IPS-11a (cell line): ENCODE measurements at regions not wholly inside any gene's neighbourhood (a gene's known extent, or its start where the extent isn't known, plus 50 kb on each side); places are given as distances from the start of the nearest gene placed in this dataset.
A peak's percentile ranks its signal among the peaks of the same experiment; 100 is the strongest.

Experiments
- H3K4me3 ChIP-seq: one replicate; pipeline ENCODE4 v1.5.1; 2013; ENCODE audit warnings: low read depth, low read length, control low read depth

DNA sequence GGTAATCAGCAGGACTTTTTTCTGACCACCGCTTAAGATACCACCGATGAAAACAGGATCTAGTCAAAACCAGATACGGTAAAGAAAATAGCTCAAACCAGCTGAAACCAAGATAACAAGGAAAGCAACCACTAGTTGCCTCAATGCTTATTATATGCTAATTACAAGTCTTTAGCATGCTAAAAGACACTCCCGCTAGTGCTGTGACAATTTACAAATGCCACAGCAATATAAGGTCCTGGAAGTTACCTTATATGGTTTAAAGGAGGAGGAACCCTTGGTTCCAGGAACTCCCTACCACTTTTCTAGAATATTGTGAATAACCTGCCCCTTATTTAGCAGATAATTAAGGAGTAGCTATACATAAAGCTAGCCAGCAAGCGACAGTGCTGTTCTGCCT lies 976.4 kb upstream of the SEL1L start:
- no peak overlapping the region for H3K4me3 ChIP-seq

DNA sequence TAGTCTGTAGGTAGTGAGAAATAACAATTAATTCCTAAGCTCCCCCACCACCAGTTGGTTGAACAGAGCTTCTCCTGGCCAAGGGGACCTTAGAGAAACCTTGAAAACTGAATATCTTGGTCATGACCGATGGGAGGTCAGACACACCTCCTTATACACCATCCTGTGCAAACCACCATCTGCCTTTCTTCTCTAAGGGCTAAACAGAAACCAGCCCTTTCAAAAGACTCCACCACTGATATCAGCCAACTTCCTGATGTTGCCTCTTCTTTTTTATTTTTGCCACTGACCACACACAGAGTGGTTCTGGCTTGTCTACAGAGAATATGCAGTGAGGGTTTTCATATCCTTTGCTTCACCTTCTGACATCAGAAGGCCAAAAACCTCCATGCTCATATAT lies 977.7 kb upstream of the SEL1L start:
- no peak overlapping the region for H3K4me3 ChIP-seq

- H3K4me3 ChIP-seq = no peak overlapping the region
These were observed 987.1 kb upstream of the SEL1L start for GRCh38 chr14:82520765-82521164.

- H3K4me3 ChIP-seq = no peak overlapping the region
These were observed 987.5 kb upstream of the SEL1L start for GRCh38 chr14:82521191-82521590.

DNA sequence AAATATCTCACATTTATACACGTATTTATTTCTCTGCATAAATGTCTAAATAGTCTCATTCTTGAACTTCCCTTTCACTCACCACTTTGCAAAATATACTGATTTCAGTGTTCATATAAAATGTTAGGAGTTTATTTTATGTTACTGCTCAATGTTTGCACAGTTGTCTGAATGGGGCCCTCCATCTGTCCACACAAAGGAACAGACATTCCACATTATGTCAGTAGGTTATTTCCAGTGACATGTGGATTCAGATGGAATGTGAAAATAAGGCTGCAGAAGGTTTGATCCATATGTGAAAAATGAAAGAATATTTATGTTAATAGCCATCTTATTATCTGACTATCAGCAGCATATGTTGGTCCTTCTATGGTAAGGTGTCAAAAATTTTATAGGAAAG lies 994.4 kb upstream of the SEL1L start:
- H3K4me3 ChIP-seq = no peak overlapping the region

GRCh38 chr14:82533351-82533750 lies 999.7 kb upstream of the SEL1L start:
- H3K4me3 ChIP-seq = no peak overlapping the region

- H3K4me3 ChIP-seq = no peak overlapping the region
These were observed 1002.9 kb upstream of the SEL1L start for GRCh38 chr14:82536566-82536965.

DNA sequence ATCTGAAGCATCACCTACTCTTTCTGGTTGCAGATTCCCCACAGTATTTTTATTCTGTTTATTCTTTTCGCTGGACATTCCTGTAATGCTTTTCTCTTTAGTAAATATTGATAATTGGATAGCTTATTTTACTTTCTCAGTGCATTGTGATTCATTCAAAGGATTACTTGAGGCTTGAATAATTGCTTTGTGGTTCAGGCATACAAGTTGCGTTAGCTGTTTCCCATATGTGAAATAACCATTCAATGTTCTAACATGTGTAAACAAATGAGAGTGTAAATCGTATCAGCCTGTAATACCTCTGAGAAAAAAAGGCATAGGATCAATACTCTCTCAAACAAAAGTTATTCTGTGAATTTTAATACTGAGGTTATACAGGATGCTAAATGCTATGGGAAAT lies 1004.2 kb upstream of the SEL1L start:
- H3K4me3 ChIP-seq = no peak overlapping the region

- H3K4me3 ChIP-seq = no peak overlapping the region
These were observed 1012.7 kb upstream of the SEL1L start for GRCh38 chr14:82546401-82546800.

DNA sequence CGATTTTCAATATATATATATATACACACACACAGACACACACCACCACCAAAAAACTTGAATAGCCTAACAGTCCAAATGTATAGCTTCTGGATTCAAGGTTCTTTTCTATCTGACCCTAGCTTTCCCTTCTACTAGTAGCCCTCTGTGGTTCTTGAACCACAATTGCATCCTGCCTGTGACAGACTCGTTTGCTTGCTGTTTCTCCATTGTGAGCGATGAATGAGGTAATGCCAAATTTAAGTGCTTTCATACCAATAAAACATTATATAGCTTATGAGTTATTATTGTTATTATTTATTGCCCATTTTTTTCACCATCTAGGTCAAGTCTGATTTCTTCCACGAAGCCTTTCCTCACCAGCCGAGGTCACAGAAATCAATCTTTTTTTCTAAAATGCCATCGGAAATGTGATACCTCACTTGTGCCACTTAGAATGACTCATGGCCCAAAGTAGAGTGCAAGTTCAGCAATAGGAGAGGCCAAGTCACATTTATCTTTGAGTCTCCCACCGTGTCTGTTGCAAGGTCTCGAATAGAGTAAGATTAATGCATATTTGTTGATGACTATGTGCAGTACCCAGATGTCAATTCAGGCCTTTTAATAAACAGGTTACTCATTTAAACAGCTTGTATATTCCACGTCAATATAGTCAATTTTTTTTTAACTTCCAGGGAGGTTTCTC lies 1015.8 kb upstream of the SEL1L start:
- no peak overlapping the region for H3K4me3 ChIP-seq

DNA sequence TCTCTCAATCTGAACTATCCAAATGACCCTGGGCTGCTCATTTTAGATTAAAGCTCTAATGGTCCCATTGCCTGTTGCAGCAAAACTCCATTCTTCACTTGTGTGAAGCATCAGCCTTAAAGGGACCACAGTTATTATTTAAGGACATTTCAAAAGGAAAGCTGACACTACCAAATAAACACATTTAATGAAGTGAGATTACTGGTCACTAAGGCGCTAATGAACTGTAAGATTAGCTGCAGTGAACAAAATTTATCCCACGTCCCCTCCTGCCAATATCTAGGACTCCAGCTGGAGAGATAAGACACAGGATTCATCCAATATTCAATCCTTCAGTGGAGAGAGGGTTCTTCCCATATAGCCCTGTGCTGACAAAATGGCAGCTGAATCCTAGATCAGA lies 1029.2 kb upstream of the SEL1L start:
- no peak overlapping the region for H3K4me3 ChIP-seq

DNA sequence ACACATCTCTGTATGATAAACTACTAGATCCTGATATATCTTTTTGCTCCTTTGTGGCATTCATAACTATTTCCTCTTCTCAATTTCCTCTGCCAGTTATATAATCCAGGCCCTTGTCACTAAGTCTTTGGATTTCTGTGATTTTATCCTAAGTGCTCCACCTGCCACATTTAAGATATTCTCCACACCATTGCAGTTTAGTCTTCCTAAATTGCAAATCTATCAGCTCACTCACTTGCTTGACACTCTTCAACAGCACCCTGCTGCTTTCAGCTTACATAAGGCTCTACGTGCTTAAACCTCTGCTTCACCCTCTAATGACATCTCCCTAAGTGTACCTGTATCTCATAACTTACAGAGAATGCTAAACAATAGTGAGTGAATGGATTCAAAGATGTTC lies 1032.2 kb upstream of the SEL1L start:
- H3K4me3 ChIP-seq = no peak overlapping the region

- H3K4me3 ChIP-seq = no peak overlapping the region
These were observed 1053.6 kb upstream of the SEL1L start for GRCh38 chr14:82587226-82587625.

- H3K4me3 ChIP-seq = no peak overlapping the region
These were observed 1061.8 kb upstream of the SEL1L start for GRCh38 chr14:82595466-82595865.

GRCh38 chr14:82602794-82603193 lies 1069.1 kb upstream of the SEL1L start:
- no peak overlapping the region for H3K4me3 ChIP-seq

GRCh38 chr14:82604819-82605218 lies 1071.2 kb upstream of the SEL1L start:
- H3K4me3 ChIP-seq = no peak overlapping the region

DNA sequence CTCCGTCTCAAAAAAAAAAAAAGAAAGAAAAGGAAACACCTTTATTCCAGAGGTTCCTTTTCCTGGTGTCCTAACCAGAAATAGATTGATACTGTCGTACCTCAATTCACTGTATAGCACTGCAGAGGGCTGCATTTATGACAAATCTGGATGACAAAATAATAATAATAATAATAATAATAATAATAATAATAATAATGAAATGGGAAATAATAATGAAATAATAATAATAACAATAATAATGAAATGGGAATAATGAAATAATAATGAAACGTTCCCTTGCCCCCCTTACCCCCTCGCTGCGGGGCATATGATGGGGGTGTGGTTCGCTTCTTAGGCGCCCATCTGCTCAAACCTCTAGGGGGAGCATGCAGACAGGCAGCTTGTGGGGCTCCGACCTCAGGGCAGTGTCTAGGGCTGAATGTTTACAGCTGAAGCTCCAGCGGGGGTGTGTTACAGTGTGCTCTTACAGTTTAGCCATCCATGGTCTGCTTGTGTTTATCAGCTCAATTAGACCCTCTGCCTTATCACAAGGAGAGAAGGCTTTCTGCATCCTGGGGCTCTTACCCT lies 1088.3 kb upstream of the SEL1L start:
- H3K4me3 ChIP-seq = no peak overlapping the region

GRCh38 chr14:82626156-82627066 lies 1092.8 kb upstream of the SEL1L start:
- H3K4me3 ChIP-seq = no peak overlapping the region

- H3K4me3 ChIP-seq = no peak overlapping the region
These were observed 1102.3 kb upstream of the SEL1L start for GRCh38 chr14:82635915-82636314.

- no peak overlapping the region for H3K4me3 ChIP-seq
These were observed 1102.8 kb upstream of the SEL1L start for GRCh38 chr14:82636426-82636825.

DNA sequence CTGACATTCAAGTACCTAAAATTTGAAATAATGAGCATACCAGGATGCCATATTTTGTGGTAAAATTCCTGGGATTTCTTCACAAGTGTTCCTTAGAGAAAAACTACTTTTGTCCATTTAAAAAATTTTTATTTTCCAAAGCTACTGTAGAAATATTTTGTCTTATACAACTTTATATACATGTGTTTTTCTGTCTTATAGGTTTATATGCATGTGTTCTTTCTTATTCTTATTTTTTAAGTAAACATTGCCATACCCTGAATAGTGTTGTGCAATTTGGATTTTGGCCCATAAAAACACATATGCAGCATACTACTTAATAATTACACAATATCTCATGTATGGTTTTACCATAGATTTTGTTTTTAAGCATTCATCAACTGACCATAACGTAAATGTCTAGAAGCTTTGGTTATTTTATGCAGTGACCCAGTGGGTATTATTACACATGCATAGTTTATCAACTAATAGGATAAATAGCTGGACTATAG lies 1107.4 kb upstream of the SEL1L start:
- H3K4me3 ChIP-seq = no peak overlapping the region

DNA sequence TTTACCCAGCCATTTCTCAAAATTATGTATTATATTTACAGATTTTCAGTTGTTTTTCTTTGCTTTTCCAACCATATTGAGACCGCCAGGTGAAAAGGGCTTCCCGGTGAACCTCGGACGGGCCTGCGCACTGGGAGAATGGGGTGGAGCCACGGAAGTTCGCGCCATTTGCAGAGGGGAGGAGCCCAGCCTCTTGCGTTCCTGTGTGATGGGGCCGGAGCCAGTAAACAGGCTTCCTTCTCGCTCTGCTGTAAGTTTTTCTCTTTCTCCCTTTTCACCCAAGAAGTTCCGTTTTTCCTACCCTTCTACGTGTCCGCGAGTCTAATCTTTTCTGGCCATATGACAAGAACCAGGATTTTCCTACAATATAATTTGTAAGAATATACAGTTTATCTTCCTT lies 1108.8 kb upstream of the SEL1L start:
- peak overlapping the region; percentile 72 for H3K4me3 ChIP-seq
